ENCODE measurements at regions not wholly inside any gene's neighbourhood (a gene's known extent, or its start where the extent isn't known, plus 50 kb on each side); places are given as distances from the start of the nearest gene placed in this dataset.
"Not testable (repeated sequence)": the region's sequence is repeated elsewhere in the genome, so short reads cannot be mapped to it uniquely, and the experiment has no call there.

- no peak for DNase-seq
These were observed 227.6 kb upstream of the EXOC2 start for GRCh38 chr6:920512-920911.

- no peak for DNase-seq
These were observed 226.6 kb upstream of the EXOC2 start for GRCh38 chr6:919500-919899.

- DNase-seq: no peak
These were observed 225.0 kb upstream of the EXOC2 start for GRCh38 chr6:917939-918338.

GRCh38 chr6:917296-917695 is 224.4 kb upstream of the EXOC2 start:
- DNase-seq: no peak

GRCh38 chr6:916131-916530 is 223.2 kb upstream of the EXOC2 start:
- DNase-seq: no peak

GRCh38 chr6:912871-913835 is 220.2 kb upstream of the EXOC2 start:
- no peak for DNase-seq

- no peak for DNase-seq
These were observed 215.0 kb upstream of the EXOC2 start for GRCh38 chr6:907928-908327.

GRCh38 chr6:906920-907319 is 214.0 kb upstream of the EXOC2 start:
- DNase-seq: no peak

- no peak for DNase-seq
These were observed 212.6 kb upstream of the EXOC2 start for GRCh38 chr6:905556-905955.

- no peak for DNase-seq
These were observed 212.1 kb upstream of the EXOC2 start for GRCh38 chr6:904994-905393.

- no peak for DNase-seq
These were observed 210.8 kb upstream of the EXOC2 start for GRCh38 chr6:903761-904160.

GRCh38 chr6:901696-902460 is 208.9 kb upstream of the EXOC2 start:
- no peak for DNase-seq

- no peak for DNase-seq
These were observed 208.0 kb upstream of the EXOC2 start for GRCh38 chr6:900716-901605.

GRCh38 chr6:897528-898207 is 204.7 kb upstream of the EXOC2 start:
- no peak for DNase-seq

GRCh38 chr6:894274-894673 is 201.3 kb upstream of the EXOC2 start:
- no peak for DNase-seq

GRCh38 chr6:890995-891394 is 198.1 kb upstream of the EXOC2 start:
- DNase-seq: no peak

GRCh38 chr6:890201-890600 is 197.3 kb upstream of the EXOC2 start:
- DNase-seq: no peak

- no peak for DNase-seq
These were observed 194.8 kb upstream of the EXOC2 start for GRCh38 chr6:887583-888235.

- DNase-seq: not testable (repeated sequence)
These were observed 193.2 kb upstream of the EXOC2 start for GRCh38 chr6:886116-886515.

GRCh38 chr6:885051-885590 is 192.2 kb upstream of the EXOC2 start:
- no peak for DNase-seq

GRCh38 chr6:884570-884969 is 191.6 kb upstream of the EXOC2 start:
- no peak for DNase-seq
